ENCODE measurements at regions not wholly inside any gene's neighbourhood (a gene's known extent, or its start where the extent isn't known, plus 50 kb on each side); places are given as distances from the start of the nearest gene placed in this dataset.
A peak's percentile ranks its signal among the peaks of the same experiment; 100 is the strongest.

DNA sequence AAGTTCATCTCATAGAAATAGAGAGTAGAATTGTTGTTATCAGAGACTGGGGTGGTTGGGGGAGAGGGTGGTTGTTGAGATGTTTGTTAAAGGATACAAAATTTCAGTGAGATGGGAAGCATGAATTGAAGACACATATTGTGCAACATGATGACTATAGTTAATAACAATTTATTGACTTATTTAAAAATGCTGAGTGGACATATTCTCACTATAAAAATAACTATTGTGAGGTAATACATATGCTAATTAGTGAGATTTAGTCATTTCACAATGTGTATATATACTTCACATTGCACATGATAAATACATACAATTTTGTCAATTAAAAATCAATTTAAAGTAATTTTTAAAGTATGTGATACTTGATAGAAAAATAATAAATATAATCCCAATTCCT, 722.5 kb upstream of the CHD1 start:
- no peak for TF ChIP-seq TEAD4 (CRISPR knock-in tag; IDR thresholded peaks at IDR 0.05)
- TF ChIP-seq NFATC4 (CRISPR knock-in tag; IDR thresholded peaks at IDR 0.05), result no peak
- TF ChIP-seq, protein P1, sequence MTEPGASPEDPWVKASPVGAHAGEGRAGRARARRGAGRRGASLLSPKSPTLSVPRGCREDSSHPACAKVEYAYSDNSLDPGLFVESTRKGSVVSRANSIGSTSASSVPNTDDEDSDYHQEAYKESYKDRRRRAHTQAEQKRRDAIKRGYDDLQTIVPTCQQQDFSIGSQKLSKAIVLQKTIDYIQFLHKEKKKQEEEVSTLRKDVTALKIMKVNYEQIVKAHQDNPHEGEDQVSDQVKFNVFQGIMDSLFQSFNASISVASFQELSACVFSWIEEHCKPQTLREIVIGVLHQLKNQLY (CRISPR knock-in tag; IDR thresholded peaks at IDR 0.05), result no peak
- TF ChIP-seq, protein P2, sequence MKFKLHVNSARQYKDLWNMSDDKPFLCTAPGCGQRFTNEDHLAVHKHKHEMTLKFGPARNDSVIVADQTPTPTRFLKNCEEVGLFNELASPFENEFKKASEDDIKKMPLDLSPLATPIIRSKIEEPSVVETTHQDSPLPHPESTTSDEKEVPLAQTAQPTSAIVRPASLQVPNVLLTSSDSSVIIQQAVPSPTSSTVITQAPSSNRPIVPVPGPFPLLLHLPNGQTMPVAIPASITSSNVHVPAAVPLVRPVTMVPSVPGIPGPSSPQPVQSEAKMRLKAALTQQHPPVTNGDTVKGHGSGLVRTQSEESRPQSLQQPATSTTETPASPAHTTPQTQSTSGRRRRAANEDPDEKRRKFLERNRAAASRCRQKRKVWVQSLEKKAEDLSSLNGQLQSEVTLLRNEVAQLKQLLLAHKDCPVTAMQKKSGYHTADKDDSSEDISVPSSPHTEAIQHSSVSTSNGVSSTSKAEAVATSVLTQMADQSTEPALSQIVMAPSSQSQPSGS (CRISPR knock-in tag; IDR thresholded peaks at IDR 0.05; ENCODE audit: borderline replicate concordance, low read depth), result no peak
- TF ChIP-seq, protein P3, sequence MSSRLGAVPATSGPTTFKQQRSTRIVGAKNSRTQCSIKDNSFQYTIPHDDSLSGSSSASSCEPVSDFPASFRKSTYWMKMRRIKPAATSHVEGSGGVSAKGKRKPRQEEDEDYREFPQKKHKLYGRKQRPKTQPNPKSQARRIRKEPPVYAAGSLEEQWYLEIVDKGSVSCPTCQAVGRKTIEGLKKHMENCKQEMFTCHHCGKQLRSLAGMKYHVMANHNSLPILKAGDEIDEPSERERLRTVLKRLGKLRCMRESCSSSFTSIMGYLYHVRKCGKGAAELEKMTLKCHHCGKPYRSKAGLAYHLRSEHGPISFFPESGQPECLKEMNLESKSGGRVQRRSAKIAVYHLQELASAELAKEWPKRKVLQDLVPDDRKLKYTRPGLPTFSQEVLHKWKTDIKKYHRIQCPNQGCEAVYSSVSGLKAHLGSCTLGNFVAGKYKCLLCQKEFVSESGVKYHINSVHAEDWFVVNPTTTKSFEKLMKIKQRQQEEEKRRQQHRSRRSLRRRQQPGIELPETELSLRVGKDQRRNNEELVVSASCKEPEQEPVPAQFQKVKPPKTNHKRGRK (CRISPR knock-in tag; IDR thresholded peaks at IDR 0.05; ENCODE audit: borderline replicate concordance), result no peak
- TF ChIP-seq, protein P4, sequence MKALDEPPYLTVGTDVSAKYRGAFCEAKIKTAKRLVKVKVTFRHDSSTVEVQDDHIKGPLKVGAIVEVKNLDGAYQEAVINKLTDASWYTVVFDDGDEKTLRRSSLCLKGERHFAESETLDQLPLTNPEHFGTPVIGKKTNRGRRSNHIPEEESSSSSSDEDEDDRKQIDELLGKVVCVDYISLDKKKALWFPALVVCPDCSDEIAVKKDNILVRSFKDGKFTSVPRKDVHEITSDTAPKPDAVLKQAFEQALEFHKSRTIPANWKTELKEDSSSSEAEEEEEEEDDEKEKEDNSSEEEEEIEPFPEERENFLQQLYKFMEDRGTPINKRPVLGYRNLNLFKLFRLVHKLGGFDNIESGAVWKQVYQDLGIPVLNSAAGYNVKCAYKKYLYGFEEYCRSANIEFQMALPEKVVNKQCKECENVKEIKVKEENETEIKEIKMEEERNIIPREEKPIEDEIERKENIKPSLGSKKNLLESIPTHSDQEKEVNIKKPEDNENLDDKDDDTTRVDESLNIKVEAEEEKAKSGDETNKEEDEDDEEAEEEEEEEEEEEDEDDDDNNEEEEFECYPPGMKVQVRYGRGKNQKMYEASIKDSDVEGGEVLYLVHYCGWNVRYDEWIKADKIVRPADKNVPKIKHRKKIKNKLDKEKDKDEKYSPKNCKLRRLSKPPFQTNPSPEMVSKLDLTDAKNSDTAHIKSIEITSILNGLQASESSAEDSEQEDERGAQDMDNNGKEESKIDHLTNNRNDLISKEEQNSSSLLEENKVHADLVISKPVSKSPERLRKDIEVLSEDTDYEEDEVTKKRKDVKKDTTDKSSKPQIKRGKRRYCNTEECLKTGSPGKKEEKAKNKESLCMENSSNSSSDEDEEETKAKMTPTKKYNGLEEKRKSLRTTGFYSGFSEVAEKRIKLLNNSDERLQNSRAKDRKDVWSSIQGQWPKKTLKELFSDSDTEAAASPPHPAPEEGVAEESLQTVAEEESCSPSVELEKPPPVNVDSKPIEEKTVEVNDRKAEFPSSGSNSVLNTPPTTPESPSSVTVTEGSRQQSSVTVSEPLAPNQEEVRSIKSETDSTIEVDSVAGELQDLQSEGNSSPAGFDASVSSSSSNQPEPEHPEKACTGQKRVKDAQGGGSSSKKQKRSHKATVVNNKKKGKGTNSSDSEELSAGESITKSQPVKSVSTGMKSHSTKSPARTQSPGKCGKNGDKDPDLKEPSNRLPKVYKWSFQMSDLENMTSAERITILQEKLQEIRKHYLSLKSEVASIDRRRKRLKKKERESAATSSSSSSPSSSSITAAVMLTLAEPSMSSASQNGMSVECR (CRISPR knock-in tag; IDR thresholded peaks at IDR 0.05; ENCODE audit: borderline replicate concordance), result no peak
- TF ChIP-seq GRHL2 (CRISPR knock-in tag; IDR thresholded peaks at IDR 0.05; ENCODE audit: insufficient replicate concordance, severe bottlenecking), result no peak
- no peak for TF ChIP-seq ZNF263 (CRISPR knock-in tag; IDR thresholded peaks at IDR 0.05; ENCODE audit: low read depth)
- TF ChIP-seq, protein P5, sequence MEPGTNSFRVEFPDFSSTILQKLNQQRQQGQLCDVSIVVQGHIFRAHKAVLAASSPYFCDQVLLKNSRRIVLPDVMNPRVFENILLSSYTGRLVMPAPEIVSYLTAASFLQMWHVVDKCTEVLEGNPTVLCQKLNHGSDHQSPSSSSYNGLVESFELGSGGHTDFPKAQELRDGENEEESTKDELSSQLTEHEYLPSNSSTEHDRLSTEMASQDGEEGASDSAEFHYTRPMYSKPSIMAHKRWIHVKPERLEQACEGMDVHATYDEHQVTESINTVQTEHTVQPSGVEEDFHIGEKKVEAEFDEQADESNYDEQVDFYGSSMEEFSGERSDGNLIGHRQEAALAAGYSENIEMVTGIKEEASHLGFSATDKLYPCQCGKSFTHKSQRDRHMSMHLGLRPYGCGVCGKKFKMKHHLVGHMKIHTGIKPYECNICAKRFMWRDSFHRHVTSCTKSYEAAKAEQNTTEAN (CRISPR knock-in tag; IDR thresholded peaks at IDR 0.05), result no peak
- TF ChIP-seq, protein P6, sequence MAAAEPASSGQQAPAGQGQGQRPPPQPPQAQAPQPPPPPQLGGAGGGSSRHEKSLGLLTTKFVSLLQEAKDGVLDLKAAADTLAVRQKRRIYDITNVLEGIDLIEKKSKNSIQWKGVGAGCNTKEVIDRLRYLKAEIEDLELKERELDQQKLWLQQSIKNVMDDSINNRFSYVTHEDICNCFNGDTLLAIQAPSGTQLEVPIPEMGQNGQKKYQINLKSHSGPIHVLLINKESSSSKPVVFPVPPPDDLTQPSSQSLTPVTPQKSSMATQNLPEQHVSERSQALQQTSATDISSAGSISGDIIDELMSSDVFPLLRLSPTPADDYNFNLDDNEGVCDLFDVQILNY (CRISPR knock-in tag; IDR thresholded peaks at IDR 0.05), result no peak
- no peaks in the 10 kb centered on the region for H3K9me3 Mint-ChIP-seq
- ATAC-seq (no peak), DNase-seq (ENCODE audit: low spot score) (no peak)
- POLR2A ChIA-PET, result no interaction called here
- CTCF ChIA-PET, result no interaction called here
- H3K4me1 Mint-ChIP-seq, result no peaks in the 10 kb centered on the region
- no peak overlapping the region for H3K4me3 Mint-ChIP-seq
- no peak overlapping the region for H3K27ac Mint-ChIP-seq
- H3K27me3 Mint-ChIP-seq (ENCODE audit: low read depth), result no peaks in the 10 kb centered on the region
- H3K36me3 Mint-ChIP-seq, result no peaks in the 10 kb centered on the region

DNA sequence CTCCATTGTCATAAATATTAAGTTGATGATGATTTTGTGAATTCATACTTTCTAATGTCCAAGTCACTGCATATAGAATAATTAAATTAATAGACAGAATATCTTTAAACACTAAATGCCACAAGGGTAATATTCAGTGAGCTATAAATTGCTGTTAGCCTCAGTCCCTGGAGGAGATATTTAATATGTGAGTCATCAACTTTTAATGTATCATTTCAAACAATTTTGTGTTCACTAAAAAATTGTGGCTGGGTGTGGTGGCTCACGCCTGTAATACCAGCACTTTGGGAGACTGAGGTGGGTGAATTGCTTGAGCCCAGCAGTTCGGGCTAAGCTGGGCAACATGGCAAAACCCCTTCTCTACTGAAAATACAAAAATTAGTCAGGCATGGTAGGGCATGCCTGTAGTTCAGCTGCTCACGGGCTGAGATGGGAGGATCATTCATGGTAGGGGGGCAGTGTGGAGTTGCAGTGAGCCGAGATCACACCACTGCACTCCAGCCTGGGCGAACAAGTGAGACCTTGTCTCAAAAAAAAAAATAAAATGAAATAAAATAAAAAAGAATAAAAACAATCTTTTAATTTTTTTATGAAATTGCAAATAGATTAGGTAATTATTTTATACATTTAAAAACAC, 717.3 kb upstream of the CHD1 start:
- Mint-ChIP-seq H3K9me3 (peaks cover 7% of the 10 kb centered on the region), H3K4me3 (no peak overlapping the region), H3K4me1 (no peaks in the 10 kb centered on the region), H3K27ac (no peak overlapping the region), H3K27me3 (ENCODE audit: low read depth) (no peaks in the 10 kb centered on the region), H3K36me3 (no peaks in the 10 kb centered on the region)
- DNase-seq (ENCODE audit: low spot score) (no peak), ATAC-seq (peak; percentile 73)
- POLR2A ChIA-PET, result no interaction called here
- CTCF ChIA-PET, result no interaction called here
- no peak for TF ChIP-seq MXD4 (CRISPR knock-in tag; IDR thresholded peaks at IDR 0.05; ENCODE audit: borderline replicate concordance)
- TF ChIP-seq, protein P3 (CRISPR knock-in tag; IDR thresholded peaks at IDR 0.05; ENCODE audit: borderline replicate concordance), result no peak
- no peak for TF ChIP-seq TCF7 (CRISPR knock-in tag; IDR thresholded peaks at IDR 0.05; ENCODE audit: low read depth)
- no peak for TF ChIP-seq ZNF121 (CRISPR knock-in tag; IDR thresholded peaks at IDR 0.05)
- no peak for TF ChIP-seq CBFB (CRISPR knock-in tag; IDR thresholded peaks at IDR 0.05; ENCODE audit: low read depth)
- TF ChIP-seq, protein P7, sequence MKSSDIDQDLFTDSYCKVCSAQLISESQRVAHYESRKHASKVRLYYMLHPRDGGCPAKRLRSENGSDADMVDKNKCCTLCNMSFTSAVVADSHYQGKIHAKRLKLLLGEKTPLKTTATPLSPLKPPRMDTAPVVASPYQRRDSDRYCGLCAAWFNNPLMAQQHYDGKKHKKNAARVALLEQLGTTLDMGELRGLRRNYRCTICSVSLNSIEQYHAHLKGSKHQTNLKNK (CRISPR knock-in tag; IDR thresholded peaks at IDR 0.05), result no peak
- TF ChIP-seq NR3C1 (CRISPR knock-in tag; conservative IDR thresholded peaks at IDR 0.05; ENCODE audit: low read depth), result no peak
- no peak for TF ChIP-seq EMX1 (CRISPR knock-in tag; IDR thresholded peaks at IDR 0.05)
- TF ChIP-seq, protein P8, sequence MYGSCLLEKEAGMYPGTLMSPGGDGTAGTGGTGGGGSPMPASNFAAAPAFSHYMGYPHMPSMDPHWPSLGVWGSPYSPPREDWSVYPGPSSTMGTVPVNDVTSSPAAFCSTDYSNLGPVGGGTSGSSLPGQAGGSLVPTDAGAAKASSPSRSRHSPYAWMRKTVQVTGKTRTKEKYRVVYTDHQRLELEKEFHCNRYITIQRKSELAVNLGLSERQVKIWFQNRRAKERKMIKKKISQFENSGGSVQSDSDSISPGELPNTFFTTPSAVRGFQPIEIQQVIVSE (CRISPR knock-in tag; IDR thresholded peaks at IDR 0.05; ENCODE audit: borderline replicate concordance), result no peak

Measured in WTC11 (cell line).